H4 (cell line): ENCODE measurements at regions not wholly inside any gene's neighbourhood (a gene's known extent, or its start where the extent isn't known, plus 50 kb on each side); places are given as distances from the start of the nearest gene placed in this dataset.

Experiments used
- DNase-seq: peaks from one replicate; pipeline ENCODE4 v3.0.0-alpha.2; 2015; ENCODE audit warnings: low spot score

DNA sequence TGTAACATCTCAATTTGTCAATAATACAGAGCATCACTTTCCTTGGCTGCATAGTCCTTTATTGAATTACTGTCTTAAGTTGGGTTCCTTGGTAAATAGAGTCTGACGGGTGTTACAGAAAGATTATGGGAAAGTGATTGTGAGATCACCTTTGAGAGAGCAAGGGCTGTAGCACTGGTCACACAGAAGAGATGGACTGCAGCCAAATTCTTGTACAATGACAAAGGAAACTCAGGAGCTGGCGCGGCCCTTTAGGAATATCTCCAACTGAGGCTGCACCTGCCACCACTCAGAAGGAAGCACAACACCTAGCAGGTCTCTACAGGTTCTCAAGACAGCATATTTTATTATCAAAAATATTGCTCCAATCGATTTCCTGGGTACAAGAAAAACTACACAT is 350.0 kb upstream of the ISL1 start:
- DNase-seq = no peak

DNA sequence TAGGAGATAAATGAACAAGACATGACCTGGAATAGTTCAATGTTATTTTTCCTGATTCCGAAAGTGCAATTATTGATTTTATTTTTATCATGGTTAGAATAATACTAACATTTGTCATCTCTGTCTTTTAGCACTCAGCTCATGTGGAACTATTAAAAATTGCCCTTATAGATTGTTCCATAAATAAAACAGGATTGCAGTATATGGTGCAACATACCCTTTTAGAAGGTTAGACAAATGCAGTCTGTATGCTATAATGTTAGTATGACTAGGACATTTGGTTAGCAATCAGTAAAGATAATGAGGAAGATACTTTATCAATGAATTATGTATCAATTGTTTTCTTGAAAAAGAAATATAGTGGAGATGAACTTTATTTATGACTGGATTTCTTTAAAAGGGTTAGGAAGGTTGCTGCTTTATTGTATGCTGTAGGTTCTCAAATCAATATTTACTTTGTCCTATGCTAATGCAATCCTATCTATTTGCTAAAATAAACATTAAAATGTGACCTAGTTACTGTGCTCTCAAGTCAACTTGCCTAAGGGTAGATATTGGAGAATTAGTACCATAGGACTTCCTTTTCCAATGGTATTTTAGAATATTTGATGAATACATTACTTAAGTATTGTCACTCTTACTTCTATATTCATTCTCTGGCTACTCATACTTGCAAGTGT is 348.9 kb upstream of the ISL1 start:
- DNase-seq = no peak

DNA sequence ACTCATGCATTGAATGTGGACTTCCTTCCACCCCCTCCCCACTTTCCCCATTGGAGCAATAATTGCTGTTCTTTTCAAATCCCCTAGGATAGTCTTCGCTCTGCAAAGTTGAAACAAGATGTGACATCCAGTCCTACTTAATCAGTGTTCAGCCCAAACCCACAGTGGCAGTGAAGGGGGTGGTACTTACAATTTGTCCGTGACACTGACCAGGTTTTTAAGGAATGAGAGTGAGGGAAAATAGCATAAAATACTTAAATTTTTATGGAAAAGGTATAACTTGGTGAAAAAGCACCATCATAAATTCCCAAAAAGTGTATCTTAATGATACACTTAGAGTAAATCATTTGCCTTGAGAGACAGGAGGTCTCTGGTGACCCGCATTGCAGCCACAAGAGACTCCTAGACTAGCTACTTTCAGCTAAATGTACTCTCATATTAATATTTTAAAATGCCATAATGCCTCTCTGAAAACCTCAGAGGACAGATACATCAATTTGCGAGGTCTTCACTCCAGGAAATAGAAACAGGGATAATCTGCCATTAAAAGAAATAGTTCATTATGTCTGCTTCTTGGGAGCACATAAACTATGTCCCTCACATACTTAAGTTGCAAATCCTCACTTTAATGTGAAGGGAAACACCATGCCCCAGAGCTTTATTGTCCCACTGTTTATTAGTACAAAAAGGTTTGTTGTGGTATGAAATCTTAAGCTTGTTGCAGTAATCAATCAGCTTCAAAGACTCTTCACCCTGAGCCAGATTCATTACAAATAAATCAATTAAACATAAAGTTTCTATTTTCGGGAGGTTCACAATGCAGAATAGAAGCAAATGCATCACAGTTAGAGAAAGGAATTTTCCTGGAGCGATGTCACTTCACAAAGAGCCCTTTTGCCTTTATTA is 343.6 kb upstream of the ISL1 start:
- no peak for DNase-seq

DNA sequence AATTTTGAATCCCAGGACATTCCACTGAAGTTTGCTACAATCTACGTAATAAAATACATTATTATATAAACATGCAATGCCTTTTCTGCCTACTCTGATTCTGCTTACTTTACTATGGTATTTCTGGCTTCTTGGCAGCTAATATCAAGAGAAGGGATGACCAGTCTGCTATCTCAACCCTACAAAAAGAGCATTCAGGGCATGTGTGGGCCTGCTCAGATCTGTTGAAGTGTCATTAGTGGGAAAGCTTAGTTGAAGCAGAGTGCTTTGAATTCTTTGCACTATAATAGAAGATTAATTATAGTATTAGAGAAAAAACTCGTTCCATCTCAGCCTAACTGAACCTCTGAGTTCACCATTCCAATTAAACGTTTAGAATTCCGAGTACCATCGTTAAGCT is 339.5 kb upstream of the ISL1 start:
- no peak for DNase-seq

DNA sequence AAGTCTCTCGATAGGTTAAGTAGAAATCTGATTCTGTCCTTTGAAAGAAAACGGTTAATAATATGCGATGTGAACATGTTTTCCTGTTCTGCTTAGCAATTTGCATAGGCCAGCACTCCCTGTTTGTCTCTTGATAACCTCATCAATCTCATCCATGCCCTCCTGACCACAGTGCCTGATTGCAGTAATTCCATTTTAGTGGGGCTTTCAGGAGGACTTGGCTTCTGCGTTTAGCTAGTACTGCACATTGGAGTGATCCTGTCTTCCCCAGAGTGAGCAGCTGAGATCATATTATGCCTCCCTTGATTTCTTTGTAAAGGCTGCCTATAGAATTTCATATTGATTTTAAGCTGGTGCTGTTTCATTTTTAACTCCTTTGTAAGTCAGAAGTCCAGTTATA is 335.9 kb upstream of the ISL1 start:
- no peak for DNase-seq

DNA sequence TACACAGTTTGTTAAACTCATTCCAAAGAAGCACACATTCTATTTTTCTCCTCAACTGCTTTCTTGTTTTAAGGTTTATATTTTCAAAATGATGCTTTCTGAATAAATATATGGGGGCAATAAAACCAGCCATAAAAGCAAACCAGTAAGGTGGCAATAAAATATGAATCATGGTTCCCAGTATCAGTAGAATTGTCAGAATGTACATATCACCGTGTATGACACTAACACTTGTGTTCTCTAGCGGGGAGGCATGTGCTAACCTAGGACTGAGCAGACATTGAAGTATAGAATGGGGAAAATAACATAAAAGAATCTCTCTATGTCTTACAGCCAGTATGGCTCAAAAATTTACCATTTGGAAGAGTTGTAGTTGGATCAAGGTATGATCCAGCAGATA is 329.9 kb upstream of the ISL1 start:
- DNase-seq = no peak

DNA sequence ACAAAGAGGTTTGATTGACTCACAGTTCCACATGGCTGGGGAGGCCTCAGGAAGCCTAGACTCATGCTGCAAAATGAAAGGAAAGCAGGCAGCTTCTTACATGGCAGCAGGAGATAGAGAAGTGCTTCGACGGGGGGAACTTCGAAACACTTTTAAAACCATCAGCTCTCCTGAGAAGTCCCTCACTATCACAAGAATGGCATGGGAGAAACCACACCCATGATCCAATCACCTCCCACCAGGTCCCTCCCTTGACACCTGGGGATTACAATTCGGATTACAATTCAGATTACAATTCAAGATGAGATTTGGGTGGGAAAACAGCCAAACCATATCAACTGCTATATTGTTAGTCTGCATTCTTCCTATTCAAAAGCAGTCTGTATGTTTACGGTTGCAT is 322.3 kb upstream of the ISL1 start:
- no peak for DNase-seq

DNA sequence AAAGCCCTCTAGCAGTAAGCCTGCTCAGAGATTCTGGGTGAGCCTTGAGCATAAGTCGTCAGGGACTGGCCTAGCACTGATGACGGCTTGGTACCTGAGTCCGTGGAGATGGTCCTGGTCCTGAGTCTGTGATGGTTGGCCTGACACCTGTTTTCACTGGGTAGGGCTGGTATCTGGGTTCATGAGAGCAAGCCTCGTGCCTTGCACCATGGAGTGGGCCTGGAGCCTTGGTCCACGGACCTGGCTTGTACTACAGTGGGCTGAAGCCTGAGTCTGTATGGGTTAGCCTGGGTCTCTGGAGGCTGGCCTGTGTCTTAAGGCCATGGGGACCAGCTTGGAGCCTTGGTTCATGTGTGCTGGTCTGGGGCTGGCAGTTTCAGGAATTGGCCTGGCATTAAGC is 310.3 kb upstream of the ISL1 start:
- DNase-seq = no peak

DNA sequence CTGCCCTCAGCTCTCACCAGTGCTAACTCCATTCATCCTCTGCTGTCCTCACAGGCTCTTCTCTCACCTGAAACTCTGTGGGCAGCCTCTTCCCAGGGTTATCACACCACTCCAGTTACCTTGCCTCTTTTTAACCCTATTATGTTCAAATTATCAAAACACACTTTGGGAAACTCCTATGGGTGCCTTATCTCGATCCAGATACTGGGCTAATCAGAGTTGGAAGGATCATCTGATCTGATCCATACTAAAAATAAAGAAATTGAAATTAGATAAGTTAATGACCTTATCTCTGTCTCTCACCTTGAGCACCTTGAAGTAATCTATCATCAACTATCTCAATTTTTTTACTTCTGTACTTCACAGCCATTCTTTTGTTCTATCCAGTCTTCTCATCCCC is 300.5 kb upstream of the ISL1 start:
- DNase-seq = no peak

DNA sequence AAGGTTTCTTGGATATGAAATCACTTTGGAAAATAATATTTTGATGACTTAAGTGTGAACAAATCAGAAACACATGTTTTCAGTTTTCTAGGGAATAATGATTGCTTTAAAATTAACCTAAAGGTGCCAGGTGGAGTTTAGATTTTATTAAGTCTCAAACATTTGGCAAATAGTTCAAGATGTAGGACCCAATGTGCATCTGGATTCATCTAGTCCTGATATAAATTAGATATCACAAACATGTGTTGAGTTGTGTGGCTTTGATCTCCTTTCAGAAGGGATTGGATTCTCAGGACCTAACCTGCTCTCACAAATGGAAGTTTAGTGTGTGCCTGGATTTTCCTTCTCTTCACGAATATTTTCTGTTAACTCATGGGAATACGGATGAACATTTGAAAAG is 291.4 kb upstream of the ISL1 start:
- no peak for DNase-seq

DNA sequence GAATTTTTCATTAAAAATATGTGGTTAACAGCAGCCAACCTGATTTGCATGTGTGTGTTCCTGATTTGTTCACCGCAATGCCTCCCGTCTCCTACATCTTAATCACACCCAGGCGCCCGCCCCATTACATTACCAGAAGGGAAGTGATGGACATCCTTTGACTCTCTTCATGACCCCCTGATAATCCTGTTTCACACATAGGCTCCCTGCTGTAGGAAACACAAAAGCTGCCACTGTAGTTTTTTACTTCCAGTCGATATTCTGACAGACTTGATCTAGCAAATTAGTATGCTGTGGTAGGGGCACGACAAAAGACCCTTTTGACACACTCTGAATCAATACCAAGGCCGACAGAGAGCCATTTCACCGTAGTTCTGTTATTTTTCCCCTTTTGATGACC is 287.8 kb upstream of the ISL1 start:
- DNase-seq = no peak

DNA sequence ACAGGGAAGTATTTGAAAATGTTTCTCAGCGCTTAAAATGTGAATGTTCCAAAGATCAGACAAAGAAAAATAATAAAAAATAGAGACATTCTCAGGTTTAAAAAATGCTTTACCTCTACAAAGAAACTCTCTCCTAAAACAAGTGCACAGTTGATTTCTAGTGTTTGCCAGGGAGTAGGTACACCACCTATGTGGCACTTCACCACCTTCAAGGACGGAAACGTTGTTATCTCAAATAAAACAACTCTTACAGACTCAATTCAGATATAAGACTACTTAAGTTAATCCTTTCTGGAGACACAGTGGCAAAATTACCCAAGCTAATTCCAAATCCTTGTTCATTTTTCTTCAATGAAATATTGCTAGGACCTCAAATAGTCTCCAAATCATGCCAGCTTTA is 286.4 kb upstream of the ISL1 start:
- DNase-seq = no peak

DNA sequence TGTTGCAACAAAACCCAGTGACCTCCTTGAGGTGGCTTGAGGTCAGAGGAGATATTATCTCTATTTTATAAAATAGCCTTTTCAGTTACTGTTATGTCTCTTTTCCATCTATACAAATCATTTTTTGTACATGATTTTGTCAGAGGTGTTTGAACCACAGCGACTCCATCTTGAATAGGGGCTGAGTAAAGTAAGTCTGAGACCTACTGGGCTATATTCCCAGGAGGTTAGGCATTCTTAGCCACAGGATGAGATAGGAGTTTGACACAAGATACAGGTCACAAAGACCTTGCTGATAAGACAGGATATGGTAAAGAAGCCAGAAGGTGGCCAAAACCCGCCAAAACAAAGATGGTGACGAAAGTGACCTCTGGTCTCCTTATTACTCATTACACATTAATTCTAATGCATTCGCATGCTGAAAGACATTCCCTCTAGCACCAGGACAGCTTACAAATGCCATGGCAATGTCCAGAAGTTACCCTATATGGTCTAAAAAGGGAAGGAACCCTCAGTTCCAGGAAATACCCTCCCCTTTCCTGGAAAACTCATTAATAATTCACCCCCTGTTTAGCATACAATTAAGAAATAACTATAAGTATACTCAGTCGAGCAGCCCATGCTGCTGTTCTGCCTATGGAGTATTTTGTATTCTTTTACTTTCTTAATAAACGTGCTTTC is 283.9 kb upstream of the ISL1 start:
- no peak for DNase-seq

DNA sequence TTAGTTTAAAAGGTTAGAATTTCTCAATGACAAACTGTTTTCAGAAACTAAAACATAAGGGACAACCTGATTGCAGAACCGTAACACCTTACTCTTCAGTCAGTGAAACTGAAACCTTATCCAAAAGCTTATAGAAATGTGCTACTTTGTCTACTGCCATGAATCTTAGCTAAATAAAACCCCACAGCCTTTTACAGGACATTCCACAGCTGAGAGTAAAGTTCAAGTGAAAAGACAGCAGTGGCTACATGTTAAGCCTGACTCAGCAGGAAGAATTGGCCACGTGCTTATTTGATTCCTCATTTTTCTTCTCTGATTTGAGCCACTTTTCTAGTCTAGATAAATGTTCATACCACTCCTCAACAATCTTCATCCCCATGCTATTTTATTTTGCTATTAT is 278.7 kb upstream of the ISL1 start:
- DNase-seq = no peak

DNA sequence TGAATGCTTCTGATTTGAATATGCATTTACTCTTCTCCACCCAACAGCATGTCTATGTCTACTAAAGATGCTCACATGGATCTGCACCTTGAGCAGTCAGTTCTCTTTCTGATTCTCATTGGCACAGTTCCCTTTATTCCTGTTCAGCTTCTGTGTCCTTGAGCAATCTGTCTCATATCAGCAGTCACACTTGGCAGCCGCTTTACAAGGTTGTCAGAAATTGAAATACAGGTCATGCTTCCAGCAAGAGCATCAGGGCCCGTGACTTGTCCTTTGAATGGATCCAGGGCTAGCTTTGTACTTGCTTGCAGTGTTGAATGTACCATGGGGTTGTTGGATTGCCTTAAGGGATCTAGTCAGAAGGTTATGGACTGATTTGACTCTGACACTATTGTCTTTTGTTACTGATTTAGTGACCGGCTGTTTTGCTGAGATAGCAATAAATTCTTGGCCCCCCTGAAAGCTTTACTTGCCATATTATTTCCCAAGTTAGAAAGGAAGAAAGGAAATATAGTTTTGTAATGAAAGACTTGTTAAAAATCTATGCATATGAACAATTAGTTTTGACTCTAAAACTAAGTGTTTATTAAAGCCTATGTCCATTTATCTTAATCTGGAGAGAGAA is 273.4 kb upstream of the ISL1 start:
- no peak for DNase-seq

DNA sequence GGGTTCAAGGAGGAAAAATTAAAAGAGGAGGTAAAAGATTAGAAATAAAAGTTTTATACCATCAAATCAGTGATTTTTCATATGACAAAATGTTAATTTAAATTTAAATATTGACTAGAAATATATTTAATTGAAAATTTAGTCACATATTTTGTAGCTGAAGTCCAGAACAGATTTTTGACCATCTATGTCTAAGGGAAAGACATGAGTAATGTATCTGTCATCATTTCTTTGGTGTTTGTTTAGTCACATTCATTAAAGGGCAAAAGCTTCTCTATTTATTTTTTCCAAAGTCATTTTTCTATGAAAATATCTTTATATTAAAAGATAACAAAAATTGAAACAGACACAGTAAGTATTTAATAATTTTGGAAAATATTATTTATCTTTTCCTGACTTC is 252.0 kb upstream of the ISL1 start:
- DNase-seq = no peak

DNA sequence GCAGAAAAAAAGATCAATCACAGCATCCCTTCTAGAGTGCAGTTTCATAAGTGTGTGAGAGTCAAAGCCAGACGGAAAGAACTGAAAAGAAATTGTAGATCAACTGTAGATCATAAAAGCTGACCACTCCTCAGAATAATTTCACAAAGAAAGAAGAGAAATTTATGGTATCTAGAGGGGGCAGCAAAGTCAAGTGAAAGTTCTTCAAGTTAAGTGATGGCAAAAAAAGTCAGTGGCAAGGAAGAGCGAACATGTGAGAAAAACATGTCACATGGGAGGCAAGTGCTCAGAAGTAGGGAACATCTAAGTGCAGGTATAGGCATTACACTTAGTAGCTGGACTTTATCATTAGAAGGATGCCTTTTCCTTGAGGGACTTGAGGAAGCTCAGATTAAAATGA is 245.1 kb upstream of the ISL1 start:
- DNase-seq = no peak

DNA sequence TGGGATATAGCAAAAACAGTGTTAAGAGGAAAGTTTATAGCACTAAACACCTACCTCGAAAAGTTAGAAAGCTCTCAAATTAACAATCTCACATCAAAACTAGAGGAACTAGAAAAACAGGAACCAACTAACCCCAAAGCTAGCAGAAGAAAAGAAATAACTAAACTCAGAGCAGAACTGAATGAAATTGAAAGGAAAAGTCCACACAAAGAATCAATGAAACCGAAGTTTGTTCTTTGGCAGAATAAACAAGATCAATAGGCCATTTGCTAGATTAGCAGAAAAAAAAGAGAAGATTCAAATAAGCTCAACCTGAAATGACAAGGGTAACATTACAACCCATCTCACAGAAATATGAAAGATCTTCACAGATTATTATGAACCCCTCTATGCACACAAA is 234.8 kb upstream of the ISL1 start:
- no peak for DNase-seq

DNA sequence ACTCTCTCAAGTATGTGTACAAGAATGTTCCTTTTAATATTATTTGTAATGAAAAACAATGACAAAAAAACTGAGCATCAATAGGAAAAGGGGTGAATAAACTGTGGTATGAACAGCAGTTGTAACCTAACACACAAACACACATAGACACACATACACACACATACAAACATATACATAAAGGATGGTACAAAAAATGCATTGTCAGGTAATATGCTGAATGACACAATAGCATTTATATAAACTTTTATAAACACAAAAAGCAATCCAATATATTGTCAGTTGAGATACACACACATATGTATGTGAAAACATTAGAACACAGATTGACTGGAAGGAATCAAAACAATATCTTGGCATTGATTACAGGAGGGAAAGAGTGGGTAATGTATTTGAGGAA is 227.0 kb upstream of the ISL1 start:
- DNase-seq = no peak

DNA sequence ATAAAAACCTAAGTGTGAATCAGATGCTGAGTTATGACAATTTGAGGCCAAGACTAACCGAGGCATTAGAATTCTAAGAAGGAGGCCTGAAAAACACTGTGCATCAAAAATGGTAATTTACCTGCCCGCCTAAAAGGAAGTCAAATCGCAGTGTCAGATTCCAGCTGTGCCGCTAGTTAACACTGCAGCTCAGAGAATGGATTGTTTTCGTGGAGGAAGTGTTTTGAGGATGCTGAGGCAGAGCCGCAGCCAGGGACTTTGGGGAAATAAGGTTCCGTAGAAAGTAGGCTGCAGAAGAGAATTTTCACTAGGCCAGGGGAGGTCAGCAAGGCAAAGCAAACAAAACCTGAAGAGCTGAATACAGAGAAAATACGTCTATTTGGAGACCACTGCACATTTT is 226.4 kb upstream of the ISL1 start:
- DNase-seq = no peak

DNA sequence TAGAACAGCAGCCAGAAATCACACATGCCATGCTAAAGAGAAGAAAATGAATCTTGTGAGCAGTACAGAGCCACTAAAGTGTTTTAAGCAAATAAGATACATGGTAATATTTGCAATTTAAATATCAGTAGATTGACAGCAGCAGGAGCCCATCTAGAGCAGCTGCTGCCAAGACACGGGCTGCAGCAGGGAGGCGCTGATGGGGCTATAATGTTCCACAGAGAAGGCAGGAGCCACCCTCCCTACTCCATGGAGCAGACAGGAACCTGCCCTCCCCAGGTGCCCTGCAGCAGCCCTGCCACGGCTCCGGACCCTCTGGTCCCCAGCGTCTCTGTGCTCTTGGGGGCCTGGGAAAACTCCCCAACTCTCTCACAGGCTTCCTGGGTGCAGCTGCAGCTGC is 224.1 kb upstream of the ISL1 start:
- no peak for DNase-seq

DNA sequence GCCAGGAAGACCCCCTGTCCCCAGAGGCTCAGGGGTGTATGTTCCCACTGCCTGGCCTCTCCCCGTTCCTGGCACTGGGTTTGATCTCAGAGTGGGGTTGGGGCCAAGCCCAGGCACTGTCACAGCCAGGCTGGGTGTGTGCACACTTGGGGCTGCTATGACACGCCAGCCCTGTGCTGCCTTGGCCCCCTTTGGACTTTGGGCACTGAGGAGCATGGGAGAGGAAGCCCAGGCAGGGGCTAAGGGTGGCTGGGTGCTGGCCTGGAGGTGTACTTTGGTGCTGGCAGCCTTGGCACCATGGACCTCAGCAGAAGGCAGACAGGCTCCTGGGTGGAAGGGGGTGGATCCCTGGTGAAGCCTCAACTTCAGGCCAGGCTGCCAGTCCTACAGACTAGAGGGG is 223.6 kb upstream of the ISL1 start:
- no peak for DNase-seq

DNA sequence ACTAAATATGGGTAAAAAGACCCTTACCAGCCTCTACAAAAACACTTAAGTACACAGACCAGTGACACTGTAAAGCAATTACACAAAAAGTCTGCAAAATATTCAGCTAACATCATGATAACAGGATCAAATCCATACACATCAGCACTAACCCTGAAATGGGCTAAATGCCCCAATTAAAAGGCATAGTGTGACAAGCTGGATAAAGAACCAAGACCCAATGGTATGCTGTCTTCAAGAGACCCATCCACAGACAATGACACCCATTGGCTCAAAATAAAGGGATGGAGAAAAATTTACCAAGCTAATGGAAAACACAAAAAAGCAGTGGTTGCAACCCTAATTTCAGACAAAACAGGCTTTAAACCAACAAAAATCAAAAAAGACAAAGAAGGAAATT is 221.0 kb upstream of the ISL1 start:
- DNase-seq = no peak
